IMR-90 (cell line): ENCODE measurements at regions not wholly inside any gene's neighbourhood (a gene's known extent, or its start where the extent isn't known, plus 50 kb on each side); places are given as distances from the start of the nearest gene placed in this dataset.

Experiments used
- ATAC-seq: fragments of 200-7000 bp; cut with Tn5 transposase; 2 replicates; pipeline ENCODE4 v1.9.1; 2020; ENCODE audit warnings: low read depth, mild to moderate bottlenecking, moderate library complexity
- BruUV-seq: library from RNA; stranded (reverse); fragments of 400-500 nt; replicated peaks from 2 replicates; lab custom pipeline; 2021; lab: Mats Ljungman, UMichigan
- CTCF ChIA-PET: fragments of 300-600 bp; formaldehyde crosslinking; extraction: SDS; loops from one replicate; lab custom pipeline; 2021; ENCODE audit warnings: antibody characterized with exemption; lab: Yijun Ruan, JAX
- POLR2A ChIA-PET: fragments of 300-600 bp; sonication (Branson Sonifier 250); formaldehyde crosslinking; loops from one replicate; lab custom pipeline; 2022; ENCODE audit warnings: antibody characterized with exemption; ENCODE audit not compliant: unreplicated experiment; lab: Charles Lee
- DNase-seq: peaks from one replicate; pipeline ENCODE4 v3.0.0; 2013
- H2AFZ ChIP-seq: replicated peaks from 2 replicates; pipeline ENCODE3; 2013; ENCODE audit warnings: low read length, mild to moderate bottlenecking; ENCODE audit not compliant: poor library complexity
- H2AK5ac ChIP-seq: 2 replicates; pipeline ENCODE4 v1.6.1; 2013; ENCODE audit warnings: low read depth, low read length, inconsistent platforms
- H2AK9ac ChIP-seq: replicated peaks from 2 replicates; pipeline ENCODE3; 2013; ENCODE audit warnings: mild to moderate bottlenecking, low read depth, low read length, moderate library complexity; ENCODE audit not compliant: poor library complexity
- H2BK120ac ChIP-seq: 2 replicates; pipeline ENCODE4 v1.6.1; 2013; ENCODE audit warnings: low read depth, low read length, inconsistent platforms
- H2BK15ac ChIP-seq: 3 replicates; pipeline ENCODE4 v1.6.1; 2013; ENCODE audit warnings: low read depth, low read length, inconsistent platforms
- H2BK20ac ChIP-seq: 2 replicates; pipeline ENCODE4 v1.6.1; 2013; ENCODE audit warnings: low read depth, mild to moderate bottlenecking, inconsistent platforms, low read length, moderate library complexity
- H2BK5ac ChIP-seq: 2 replicates; pipeline ENCODE4 v1.6.1; 2013; ENCODE audit warnings: mild to moderate bottlenecking, low read depth, low read length, inconsistent platforms; ENCODE audit not compliant: poor library complexity, severe bottlenecking
- H3K14ac ChIP-seq: replicated peaks from 2 replicates; pipeline ENCODE4 v1.6.1; 2013; ENCODE audit warnings: low read depth, low read length, inconsistent platforms
- H3K18ac ChIP-seq: 2 replicates; pipeline ENCODE4 v1.6.1; 2013; ENCODE audit warnings: low read depth, low read length, control low read depth
- H3K23ac ChIP-seq: 2 replicates; pipeline ENCODE4 v1.6.1; 2013; ENCODE audit warnings: low read depth, low read length, inconsistent platforms
- H3K27ac ChIP-seq: 2 replicates; pipeline ENCODE4 v1.5.1; 2013; ENCODE audit warnings: mild to moderate bottlenecking, control low read depth, low read length; ENCODE audit not compliant: insufficient read depth
- H3K27me3 ChIP-seq: 2 replicates; pipeline ENCODE4 v1.6.1; 2013; ENCODE audit warnings: low read length; ENCODE audit not compliant: control insufficient read depth, insufficient read depth
- H3K36me3 ChIP-seq: 2 replicates; pipeline ENCODE4 v1.6.1; 2013; ENCODE audit warnings: low read length, mixed read lengths; ENCODE audit not compliant: control insufficient read depth, insufficient read depth
- H3K4ac ChIP-seq: 2 replicates; pipeline ENCODE4 v1.6.1; 2013; ENCODE audit warnings: low read depth, low read length, inconsistent platforms
- H3K4me1 ChIP-seq: 2 replicates; pipeline ENCODE4 v1.6.1; 2013; ENCODE audit warnings: low read length, mixed read lengths; ENCODE audit not compliant: control insufficient read depth, insufficient read depth
- H3K4me2 ChIP-seq: 2 replicates; pipeline ENCODE4 v1.6.1; 2013; ENCODE audit warnings: low read depth, mild to moderate bottlenecking, control low read depth, low read length, moderate library complexity
- H3K4me3 ChIP-seq: 2 replicates; pipeline ENCODE4 v1.5.1; 2013; ENCODE audit warnings: low read depth, mild to moderate bottlenecking, control low read depth, low read length, moderate library complexity; ENCODE audit not compliant: insufficient read depth
- H3K56ac ChIP-seq: 2 replicates; pipeline ENCODE4 v1.6.1; 2013; ENCODE audit warnings: low read length, inconsistent platforms; ENCODE audit not compliant: insufficient read depth; ENCODE audit errors: extremely low read depth
- H3K79me1 ChIP-seq, 2 experiments: 2 replicates each; pipeline ENCODE4 v1.6.1; 2013; ENCODE audit warnings: low read length in 2 of 2, inconsistent platforms in 1 of 2, low read depth in 1 of 2
- H3K9ac ChIP-seq: 2 replicates; pipeline ENCODE4 v1.6.1; 2013; ENCODE audit warnings: low read depth, low read length, control low read depth
- H3K9me1 ChIP-seq: 2 replicates; pipeline ENCODE4 v1.6.1; 2013; ENCODE audit warnings: low read length, inconsistent platforms; ENCODE audit not compliant: insufficient read depth
- H3K9me3 ChIP-seq: 2 replicates; pipeline ENCODE4 v1.6.1; 2013; ENCODE audit warnings: low read length; ENCODE audit not compliant: control insufficient read depth, insufficient read depth
- H4K20me1 ChIP-seq: 2 replicates; pipeline ENCODE4 v1.6.1; 2013; ENCODE audit warnings: low read length, inconsistent platforms; ENCODE audit not compliant: insufficient read depth
- H4K5ac ChIP-seq: 2 replicates; pipeline ENCODE4 v1.6.1; 2013; ENCODE audit warnings: mild to moderate bottlenecking, low read depth, low read length, control low read depth
- H4K8ac ChIP-seq, 2 experiments: 2 replicates each; pipeline ENCODE4 v1.6.1; 2013; ENCODE audit warnings: low read depth in 2 of 2, low read length in 2 of 2, control low read depth in 1 of 2, inconsistent platforms in 1 of 2
- H4K91ac ChIP-seq: 2 replicates; pipeline ENCODE4 v1.6.1; 2013; ENCODE audit warnings: low read depth, low read length, inconsistent platforms; ENCODE audit not compliant: insufficient read depth
- CEBPB ChIP-seq: IDR thresholded peaks from 2 replicates; pipeline ENCODE4 v1.6.1; 2012; ENCODE audit warnings: low read depth, low read length, improper control_type of control experiment
- CHD1 ChIP-seq: IDR thresholded peaks from 2 replicates; pipeline ENCODE4 v1.6.1; 2012; ENCODE audit warnings: low read depth, low read length, improper control_type of control experiment
- CTCF ChIP-seq: conservative IDR thresholded peaks from 2 replicates; pipeline ENCODE4 v1.5.1; 2012; ENCODE audit warnings: mild to moderate bottlenecking, low read depth, low read length, improper control_type of control experiment
- ELK1 ChIP-seq: fragments of 150-350 bp; IDR thresholded peaks from 2 replicates; pipeline ENCODE4 v1.6.1; 2016; ENCODE audit warnings: low read depth, mild to moderate bottlenecking, low read length, moderate library complexity, borderline replicate concordance
- FOS ChIP-seq: fragments of 150-350 bp; IDR thresholded peaks from 2 replicates; pipeline ENCODE4 v1.6.1; 2016; ENCODE audit warnings: low read depth, low read length
- MAFK ChIP-seq: IDR thresholded peaks from 2 replicates; pipeline ENCODE4 v1.6.1; 2012; ENCODE audit warnings: low read depth, low read length, improper control_type of control experiment
- MAZ ChIP-seq: IDR thresholded peaks from 2 replicates; pipeline ENCODE4 v1.6.1; 2012; ENCODE audit warnings: low read depth, mild to moderate bottlenecking, low read length, improper control_type of control experiment, moderate library complexity, borderline replicate concordance
- MXI1 ChIP-seq: IDR thresholded peaks from 2 replicates; pipeline ENCODE4 v1.6.1; 2012; ENCODE audit warnings: low read depth, mild to moderate bottlenecking, low read length, moderate library complexity, borderline replicate concordance
- NFE2L2 ChIP-seq: fragments of 150-350 bp; IDR thresholded peaks from 2 replicates; pipeline ENCODE4 v1.6.1; 2016; ENCODE audit warnings: low read depth, mild to moderate bottlenecking, low read length
- POLR2A ChIP-seq: IDR thresholded peaks from 2 replicates; pipeline ENCODE4 v1.6.1; 2012; ENCODE audit warnings: mild to moderate bottlenecking, low read depth, low read length
- RAD21 ChIP-seq: IDR thresholded peaks from 2 replicates; pipeline ENCODE4 v1.6.1; 2012; ENCODE audit warnings: low read length, improper control_type of control experiment
- RCOR1 ChIP-seq: IDR thresholded peaks from 2 replicates; pipeline ENCODE4 v1.6.1; 2012; ENCODE audit warnings: mild to moderate bottlenecking, low read length, improper control_type of control experiment; ENCODE audit not compliant: insufficient replicate concordance
- RFX5 ChIP-seq: IDR thresholded peaks from 2 replicates; pipeline ENCODE4 v1.8.0; 2012; ENCODE audit warnings: low read depth, mild to moderate bottlenecking, low read length, moderate library complexity
- SMC3 ChIP-seq: fragments of 150-350 bp; IDR thresholded peaks from 2 replicates; pipeline ENCODE4 v1.6.1; 2016; ENCODE audit warnings: low read depth, mild to moderate bottlenecking, antibody characterized with exemption, low read length, moderate library complexity
- USF2 ChIP-seq: fragments of 150-350 bp; IDR thresholded peaks from 2 replicates; pipeline ENCODE4 v1.6.1; 2017; ENCODE audit warnings: mild to moderate bottlenecking, antibody characterized with exemption, low read length, low read depth
- WGBS, 2 experiments: methylation state at CpG; one replicate each; pipeline versions ENCODE4 v1.1.5 to v1.1.7; 2013; ENCODE audit warnings: missing lambda C conversion rate in 2 of 2; ENCODE audit not compliant: insufficient read length in 1 of 2; ENCODE audit errors: extremely low coverage in 2 of 2; 5-methylcytosine and 5-hydroxymethylcytosine counted together
- dilution Hi-C: fragments of 300-500 bp; cut with HindIII; formaldehyde crosslinking; loops from one replicate; pipeline ENCODE4 v1.14.3; 2018; ENCODE audit warnings: low sequenced_read_pairs; ENCODE audit not compliant: unreplicated experiment
- in situ Hi-C: fragments of 300-500 bp; cut with MboI; formaldehyde crosslinking; loops from 3 replicates; pipeline ENCODE4 v1.14.3; 2019; ENCODE audit warnings: low sequenced_read_pairs, inconsistent platforms, mixed read lengths
- intact Hi-C: fragments of 100-400 bp; cut with micrococcal nuclease; formaldehyde crosslinking; loops from 2 replicates; pipeline ENCODE4 v1.10.0; 2022

GRCh38 chr11:110787680-110788079 is 75.4 kb upstream of the ARHGAP20 start:
- DNase-seq (no peak), ATAC-seq (no peak)
- intact Hi-C loops (no loop called here), in situ Hi-C loops (no loop called here), dilution Hi-C loops (no loop called here)
- Histone ChIP-seq H2AK5ac (no peak overlapping the region), H2BK120ac (no peak overlapping the region), H3K56ac (no peak overlapping the region), H3K4me3 (no peak overlapping the region), H3K4me1 (no peaks in the 10 kb centered on the region), H4K20me1 (no peaks in the 10 kb centered on the region), H3K4ac (no peak overlapping the region), H3K9ac (no peak overlapping the region), H4K8ac (no peak overlapping the region), H2BK15ac (no peak overlapping the region), H2AFZ (no peak overlapping the region), H2AK9ac (no peak overlapping the region), H4K5ac (no peak overlapping the region), H2BK5ac (no peak overlapping the region), H3K9me3 (peaks cover 5% of the 10 kb centered on the region; the same call in 1 of the 2 replicates), H3K23ac (no peak overlapping the region), H3K18ac (no peak overlapping the region), H3K14ac (no peak overlapping the region; the same call in 1 of the 2 replicates), H3K9me1 (no peaks in the 10 kb centered on the region), H3K36me3 (no peaks in the 10 kb centered on the region), H3K4me2 (no peak overlapping the region), H3K27me3 (no peaks in the 10 kb centered on the region), H2BK20ac (no peak overlapping the region), H4K91ac (no peak overlapping the region), H3K79me1 (no peaks in the 10 kb centered on the region), H3K27ac (no peak overlapping the region)
- ChIA-PET POLR2A (no interaction called here), CTCF (no interaction called here)
- WGBS, 2 experiments, result 83% methylated on average over 1 of the region's 2 CpGs; no CpG with 5 or more reads in 1 of the 2 experiments
- no TSS peak for BruUV-seq
- TF ChIP-seq NFE2L2, result no peak
- TF ChIP-seq POLR2A, result no peak
- TF ChIP-seq USF2, result no peak
- TF ChIP-seq CHD1, result no peak
- TF ChIP-seq CEBPB, result no peak
- TF ChIP-seq RAD21, result no peak
- TF ChIP-seq CTCF, result no peak
- no peak for TF ChIP-seq MAFK
- TF ChIP-seq MAZ, result no peak
- no peak for TF ChIP-seq FOS
- TF ChIP-seq SMC3, result no peak
- no peak for TF ChIP-seq RCOR1
- no peak for TF ChIP-seq ELK1
- TF ChIP-seq RFX5, result no peak
- no peak for TF ChIP-seq MXI1
